Muscle layer of duodenum (tissue), 2 donors: ENCODE measurements at regions not wholly inside any gene's neighbourhood (a gene's known extent, or its start where the extent isn't known, plus 50 kb on each side); places are given as distances from the start of the nearest gene placed in this dataset.
"Not testable (repeated sequence)": the region's sequence is repeated elsewhere in the genome, so short reads cannot be mapped to it uniquely, and the experiment has no call there.

Experiments used
- H3K27ac ChIP-seq: one replicate; pipeline ENCODE4 v1.7.0; 2013; ENCODE audit warnings: mild to moderate bottlenecking, low read length
- H3K27me3 ChIP-seq: one replicate; pipeline ENCODE4 v1.7.0; 2013; ENCODE audit warnings: low read depth, mild to moderate bottlenecking, control low read depth, low read length
- H3K36me3 ChIP-seq, 2 donors: one replicate each; pipeline ENCODE4 v1.7.0; 2013; ENCODE audit warnings: low read length in 2 of 2, control low read depth in 1 of 2, mild to moderate bottlenecking in 1 of 2; ENCODE audit not compliant: insufficient read depth in 2 of 2, control insufficient read depth in 1 of 2
- H3K4me1 ChIP-seq, 2 donors: one replicate each; pipeline ENCODE4 v1.7.0; 2013; ENCODE audit warnings: low read length in 2 of 2, mild to moderate bottlenecking in 2 of 2, control low read depth in 1 of 2, moderate library complexity in 1 of 2; ENCODE audit not compliant: insufficient read depth in 2 of 2, control insufficient read depth in 1 of 2
- H3K4me3 ChIP-seq, 2 donors: one replicate each; pipeline ENCODE4 v1.7.0; 2013; ENCODE audit warnings: low read length in 2 of 2, low read depth in 1 of 2, mild to moderate bottlenecking in 1 of 2
- H3K9me3 ChIP-seq, 2 donors: one replicate each; pipeline ENCODE4 v1.7.0; 2013; ENCODE audit warnings: low read length in 2 of 2, control low read depth in 1 of 2, mild to moderate bottlenecking in 1 of 2; ENCODE audit not compliant: control insufficient read depth in 1 of 2
- donor health status: healthy.

DNA sequence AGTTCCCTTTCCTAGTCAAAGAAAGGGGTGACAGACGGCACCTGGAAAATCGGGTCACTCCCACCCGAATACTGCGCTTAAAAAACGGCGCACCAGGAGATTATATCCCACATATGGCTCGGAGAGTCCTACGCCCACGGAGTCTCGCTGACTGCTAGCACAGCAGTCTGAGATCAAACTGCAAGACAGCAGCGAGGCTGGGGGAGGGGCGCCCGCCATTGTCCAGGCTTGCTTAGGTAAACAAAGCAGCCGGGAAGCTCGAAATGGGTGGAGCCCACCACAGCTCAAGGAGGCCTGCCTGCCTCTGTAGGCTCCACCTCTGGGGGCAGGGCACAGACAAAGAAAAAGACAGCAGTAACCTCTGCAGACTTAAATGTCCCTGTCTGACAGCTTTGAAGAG lies 1844.7 kb upstream of the ACO1 start:
- H3K27me3 ChIP-seq, H3K36me3 ChIP-seq, H3K4me3 ChIP-seq, H3K9me3 ChIP-seq, H3K27ac ChIP-seq, H3K4me1 ChIP-seq: not testable (repeated sequence)

DNA sequence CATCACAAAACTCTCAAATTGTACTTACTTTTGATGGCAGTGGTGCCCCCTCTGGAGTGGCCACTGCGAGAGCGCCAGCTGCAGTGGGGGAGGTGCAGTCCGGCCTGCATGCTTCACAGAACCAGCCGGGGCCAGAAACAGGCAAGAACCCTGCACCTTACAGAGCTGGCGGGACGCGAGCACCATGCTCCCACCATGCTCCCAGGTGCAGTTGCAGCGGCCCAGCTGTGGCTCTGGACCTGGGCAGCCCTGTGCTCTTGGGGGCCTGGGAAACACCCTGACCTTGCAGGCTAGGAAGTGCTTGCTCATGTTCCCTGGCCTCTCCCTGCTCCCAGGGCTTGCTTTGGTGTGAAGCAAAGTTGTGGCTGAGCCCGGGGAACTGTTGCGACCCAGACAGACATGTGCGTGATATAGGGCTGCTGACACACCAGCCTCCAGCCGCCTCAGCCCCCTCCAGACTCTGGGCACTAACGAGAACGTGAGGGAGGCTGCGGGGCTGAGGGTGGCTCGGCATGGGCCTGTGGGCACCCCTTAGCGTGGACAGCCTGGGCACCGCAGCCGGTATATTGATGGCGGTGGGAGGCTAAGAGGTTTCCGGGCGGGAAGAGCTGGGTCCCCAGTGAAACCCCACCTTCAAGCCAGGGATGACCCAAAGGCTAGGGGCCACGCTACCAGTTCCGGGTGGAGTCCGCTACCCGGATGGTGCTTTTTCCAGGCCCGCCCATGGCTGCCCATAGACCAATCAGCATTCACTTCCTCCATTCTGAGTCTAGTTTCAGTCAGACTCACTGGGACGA lies 1809.9 kb upstream of the ACO1 start:
- peaks cover 0 to 3% of the 10 kb centered on the region in 2 donors for H3K9me3 ChIP-seq
- H3K36me3 ChIP-seq, result no peaks in the 10 kb centered on the region
- H3K4me1 ChIP-seq, result no peaks in the 10 kb centered on the region
- H3K27me3 ChIP-seq, result no peaks in the 10 kb centered on the region
- H3K4me3 ChIP-seq, result no peak overlapping the region
- no peak overlapping the region for H3K27ac ChIP-seq

DNA sequence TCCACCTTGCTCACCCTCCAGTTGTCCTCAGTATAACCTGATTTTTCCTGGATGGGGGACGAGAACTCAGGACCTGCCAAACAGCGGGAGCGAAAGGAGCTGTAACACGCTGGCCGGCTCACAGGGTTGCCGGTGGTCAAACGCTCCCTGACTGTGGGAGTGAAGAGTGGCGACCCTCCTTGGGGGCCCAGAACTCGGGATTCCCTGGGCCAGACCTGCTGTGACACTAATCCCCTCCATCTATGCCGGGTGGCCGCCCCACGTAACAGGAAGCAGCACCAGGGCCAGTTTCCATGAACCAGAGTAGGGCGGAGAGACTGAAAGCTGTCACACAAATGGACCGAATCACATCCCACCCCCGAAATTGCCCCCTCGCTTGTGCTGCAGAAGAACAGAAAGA lies 1809.2 kb upstream of the ACO1 start:
- no peak overlapping the region for H3K27ac ChIP-seq
- peaks cover 0 to 3% of the 10 kb centered on the region in 2 donors for H3K9me3 ChIP-seq
- H3K36me3 ChIP-seq, result no peaks in the 10 kb centered on the region
- H3K4me1 ChIP-seq, result no peaks in the 10 kb centered on the region
- H3K27me3 ChIP-seq, result no peaks in the 10 kb centered on the region
- no peak overlapping the region for H3K4me3 ChIP-seq

DNA sequence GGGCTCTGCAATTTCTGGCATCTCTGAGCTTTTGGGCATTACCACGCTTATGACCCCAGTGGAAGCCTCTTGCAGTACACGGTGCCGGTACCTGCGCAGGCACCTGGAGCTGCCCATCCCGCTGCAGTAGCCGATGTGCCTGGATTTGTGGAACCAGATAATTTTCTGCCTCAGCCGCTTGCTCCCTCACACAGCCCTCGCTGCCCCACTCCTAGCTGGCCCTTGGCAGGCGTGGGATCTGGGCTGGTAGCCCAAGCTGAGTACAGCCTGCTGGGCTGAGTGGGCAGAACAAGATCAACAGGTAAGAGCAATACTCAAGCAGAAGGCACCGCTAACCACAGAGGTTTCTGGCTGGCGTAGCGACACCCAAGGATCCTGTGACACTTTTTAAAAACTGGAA lies 1808.8 kb upstream of the ACO1 start:
- Histone ChIP-seq H3K36me3 (no peaks in the 10 kb centered on the region), H3K4me3 (no peak overlapping the region), H3K27me3 (no peaks in the 10 kb centered on the region), H3K4me1 (no peaks in the 10 kb centered on the region), H3K9me3 (peaks cover 0 to 3% of the 10 kb centered on the region in 2 donors), H3K27ac (no peak overlapping the region)

DNA sequence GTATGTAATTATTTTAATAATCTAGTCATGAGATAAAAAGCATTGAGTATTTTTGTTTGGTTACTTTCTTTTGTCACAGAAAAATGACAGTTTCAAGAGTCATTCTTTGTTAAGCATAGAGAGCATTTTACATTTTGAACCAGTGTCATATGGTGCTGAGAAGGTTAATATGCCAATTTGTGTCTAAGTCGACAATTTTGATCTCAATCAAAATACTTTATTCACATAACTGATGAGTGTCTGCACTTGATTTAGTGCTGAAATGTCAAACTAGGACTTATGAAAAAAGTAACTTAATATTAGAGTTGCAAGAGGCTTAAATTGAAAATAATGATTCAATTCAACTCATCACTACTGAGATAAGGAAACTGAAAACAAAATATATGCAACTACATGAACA lies 1804.6 kb upstream of the ACO1 start:
- H3K27ac ChIP-seq, result no peak overlapping the region
- H3K27me3 ChIP-seq, result no peaks in the 10 kb centered on the region
- H3K9me3 ChIP-seq, result no peaks in the 10 kb centered on the region
- no peaks in the 10 kb centered on the region for H3K36me3 ChIP-seq
- no peaks in the 10 kb centered on the region for H3K4me1 ChIP-seq
- H3K4me3 ChIP-seq, result no peak overlapping the region

DNA sequence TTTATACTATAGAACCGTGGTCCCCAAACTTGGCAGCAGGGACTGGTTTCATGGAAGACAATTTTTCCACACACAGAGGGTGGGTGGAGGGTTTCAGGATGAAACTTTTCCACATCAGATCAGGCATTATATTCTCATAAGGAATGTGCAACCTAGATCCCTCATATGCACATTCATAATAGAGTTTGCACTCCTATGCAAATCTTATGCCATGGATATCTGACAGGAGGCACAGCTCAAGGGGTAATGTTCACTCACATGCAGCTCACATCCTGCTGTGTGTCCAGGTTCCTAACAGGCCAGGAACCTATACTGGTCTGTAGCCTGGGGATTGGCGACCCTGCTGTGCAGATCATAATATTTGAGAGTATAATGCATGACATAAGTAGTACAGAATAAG lies 1802.2 kb upstream of the ACO1 start:
- Histone ChIP-seq H3K4me3 (no peak overlapping the region), H3K9me3 (no peaks in the 10 kb centered on the region), H3K27ac (no peak overlapping the region), H3K27me3 (no peaks in the 10 kb centered on the region), H3K4me1 (no peaks in the 10 kb centered on the region), H3K36me3 (no peaks in the 10 kb centered on the region)

DNA sequence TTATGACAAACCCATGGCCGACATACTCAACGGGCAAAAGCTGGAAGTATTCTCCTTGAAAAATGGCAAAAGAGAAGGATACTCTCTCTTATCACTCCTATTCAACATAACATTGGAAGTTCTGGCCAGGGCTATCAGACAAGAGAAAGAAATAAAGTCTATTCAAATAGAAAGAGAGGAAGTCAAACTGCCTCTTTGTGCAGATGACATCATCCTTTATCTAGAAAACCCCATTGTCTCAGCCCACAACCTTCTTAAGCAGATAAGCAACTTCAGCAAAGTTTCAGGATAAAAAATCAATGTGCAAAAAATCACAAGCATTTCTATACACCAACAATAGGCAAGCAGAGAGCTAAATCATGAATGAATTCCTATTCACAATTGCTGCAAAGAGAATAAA lies 1799.9 kb upstream of the ACO1 start:
- no peaks in the 10 kb centered on the region for H3K27me3 ChIP-seq
- H3K4me3 ChIP-seq, result no peak overlapping the region
- no peaks in the 10 kb centered on the region for H3K36me3 ChIP-seq
- no peaks in the 10 kb centered on the region for H3K4me1 ChIP-seq
- H3K9me3 ChIP-seq, result no peaks in the 10 kb centered on the region
- H3K27ac ChIP-seq, result no peak overlapping the region

DNA sequence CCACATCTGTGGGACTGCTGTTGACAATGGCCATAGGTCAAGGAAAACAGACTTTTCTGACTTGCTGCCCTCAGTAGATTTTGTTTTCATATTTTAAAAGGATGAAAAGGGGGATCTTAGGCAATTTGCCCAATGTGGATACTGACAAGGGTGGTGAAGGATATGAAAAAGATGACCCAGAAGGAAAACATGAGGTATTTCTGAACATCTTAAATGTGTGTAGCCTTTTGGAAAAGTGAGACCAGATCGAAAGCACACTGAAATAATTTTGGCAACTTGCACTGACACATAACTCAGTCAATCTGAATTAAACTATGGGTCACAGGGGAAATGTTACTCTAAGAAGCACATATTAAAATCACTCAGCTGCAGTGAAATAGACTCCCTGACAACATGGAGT lies 1793.0 kb upstream of the ACO1 start:
- Histone ChIP-seq H3K4me1 (no peaks in the 10 kb centered on the region), H3K27ac (no peak overlapping the region), H3K4me3 (no peak overlapping the region), H3K9me3 (no peaks in the 10 kb centered on the region), H3K36me3 (no peaks in the 10 kb centered on the region), H3K27me3 (no peaks in the 10 kb centered on the region)

DNA sequence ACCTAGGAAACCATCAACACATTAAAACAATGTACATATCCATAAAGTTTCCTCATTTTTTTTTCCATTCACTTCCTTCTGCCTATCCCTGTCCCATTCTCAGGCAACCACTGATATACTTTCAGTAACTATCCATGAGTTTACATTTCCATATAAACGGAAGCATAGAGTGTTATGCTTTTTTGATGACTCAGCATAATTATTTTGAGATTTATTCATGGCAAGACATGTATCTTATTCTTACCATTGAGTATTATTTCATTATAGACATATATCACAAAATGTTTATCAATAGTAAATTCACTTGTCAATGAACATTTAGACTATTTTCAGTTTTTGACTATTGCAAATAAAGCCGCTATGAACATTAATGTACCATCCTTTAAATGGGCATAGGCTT lies 1786.8 kb upstream of the ACO1 start:
- Histone ChIP-seq H3K36me3 (no peaks in the 10 kb centered on the region), H3K4me1 (no peaks in the 10 kb centered on the region), H3K27me3 (no peaks in the 10 kb centered on the region), H3K27ac (no peak overlapping the region), H3K9me3 (peaks cover 0 to 3% of the 10 kb centered on the region in 2 donors), H3K4me3 (no peak overlapping the region)

DNA sequence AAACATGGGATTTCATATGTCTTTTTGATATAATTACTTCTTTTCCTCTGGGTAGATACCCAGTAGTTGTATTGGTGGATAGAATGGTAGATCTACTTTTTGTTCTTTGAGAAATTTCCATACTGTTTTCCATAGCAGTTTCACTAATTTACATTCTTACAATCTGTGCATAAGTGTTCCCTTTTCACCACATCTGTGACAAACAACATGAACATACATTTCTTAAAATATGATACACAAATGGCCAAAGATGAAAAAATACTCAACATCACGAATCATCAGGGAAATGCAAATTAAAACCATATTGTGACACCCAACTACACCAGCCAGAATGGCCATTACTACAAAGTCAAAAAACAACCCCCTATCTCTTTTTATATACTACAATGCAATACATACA lies 1778.5 kb upstream of the ACO1 start:
- Histone ChIP-seq H3K9me3 (peaks cover 0 to 3% of the 10 kb centered on the region in 2 donors), H3K27me3 (no peaks in the 10 kb centered on the region), H3K27ac (no peak overlapping the region), H3K4me1 (no peaks in the 10 kb centered on the region), H3K4me3 (no peak overlapping the region), H3K36me3 (no peaks in the 10 kb centered on the region)

DNA sequence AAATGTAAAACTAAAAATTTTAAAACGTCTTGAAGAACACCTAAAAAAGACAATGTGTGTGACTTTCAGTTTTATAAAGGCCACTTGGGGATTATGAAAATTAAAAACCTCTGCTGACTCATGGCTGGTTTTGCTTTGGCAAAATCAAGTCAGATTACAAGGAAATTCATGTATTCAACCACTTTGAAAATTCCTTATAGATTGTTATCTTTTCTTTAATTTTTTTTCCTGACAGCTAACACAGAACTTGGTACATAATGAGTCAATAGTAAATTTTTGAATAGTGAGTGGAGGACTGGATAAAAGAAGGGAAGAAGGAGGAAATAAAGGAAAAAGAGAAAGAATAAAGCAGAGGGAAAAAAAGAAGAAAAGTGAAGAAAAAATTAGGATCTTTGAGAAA lies 1774.7 kb upstream of the ACO1 start:
- no peaks in the 10 kb centered on the region for H3K4me1 ChIP-seq
- H3K36me3 ChIP-seq, result no peaks in the 10 kb centered on the region
- H3K9me3 ChIP-seq, result no peaks in the 10 kb centered on the region
- H3K27ac ChIP-seq, result no peak overlapping the region
- no peaks in the 10 kb centered on the region for H3K27me3 ChIP-seq
- H3K4me3 ChIP-seq, result no peak overlapping the region

DNA sequence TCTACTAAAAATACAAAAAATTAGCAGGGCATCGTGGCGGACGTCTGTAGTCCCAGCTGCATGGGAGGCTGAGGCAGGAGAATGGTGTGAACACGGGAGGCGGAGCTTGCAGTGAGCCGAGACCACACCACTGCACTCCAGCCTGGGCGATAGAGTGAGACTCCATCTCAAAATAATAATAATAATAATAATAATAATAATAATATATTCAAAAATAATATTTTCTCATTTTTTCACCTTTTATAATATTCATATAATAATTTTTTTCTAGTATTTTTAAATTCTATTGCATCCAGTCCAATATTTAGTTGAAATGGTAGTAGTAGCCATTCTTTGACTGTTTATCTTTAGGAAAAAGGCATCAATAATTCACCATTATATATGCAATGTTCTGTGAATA lies 1767.7 kb upstream of the ACO1 start:
- H3K4me3 ChIP-seq, H3K27me3 ChIP-seq, H3K9me3 ChIP-seq, H3K27ac ChIP-seq, H3K4me1 ChIP-seq, H3K36me3 ChIP-seq: not testable (repeated sequence)
